Activated CD4-positive, alpha-beta T cell treated with anti-CD3 and anti-CD28 coated beads, Interleukin-2, amount 50 U/mL, for 1 hour (primary cell): ENCODE measurements at regions not wholly inside any gene's neighbourhood (a gene's known extent, or its start where the extent isn't known, plus 50 kb on each side); places are given as distances from the start of the nearest gene placed in this dataset.

ENCODE experiments used
- DNase-seq: peaks from one replicate; pipeline ENCODE4 v3.0.0-alpha.2; 2020

GRCh38 chr1:5394111-5394510, 598.1 kb downstream of the NPHP4 start:
- no peak for DNase-seq

GRCh38 chr1:5393603-5394002, 598.6 kb downstream of the NPHP4 start:
- DNase-seq, result no peak

- DNase-seq, result no peak
Observed at GRCh38 chr1:5393146-5393545, 599.1 kb downstream of the NPHP4 start.

GRCh38 chr1:5391725-5392124, 600.5 kb downstream of the NPHP4 start:
- DNase-seq, result no peak

- no peak for DNase-seq
Observed at GRCh38 chr1:5390504-5390903, 601.7 kb downstream of the NPHP4 start.

GRCh38 chr1:5389101-5389885, 602.9 kb downstream of the NPHP4 start:
- no peak for DNase-seq

GRCh38 chr1:5388622-5389021, 603.6 kb downstream of the NPHP4 start:
- no peak for DNase-seq

GRCh38 chr1:5386371-5386770, 605.9 kb downstream of the NPHP4 start:
- DNase-seq, result no peak

- DNase-seq, result no peak
Observed at GRCh38 chr1:5385956-5386355, 606.3 kb downstream of the NPHP4 start.

- DNase-seq, result no peak
Observed at GRCh38 chr1:5385096-5385799, 607.0 kb downstream of the NPHP4 start.

GRCh38 chr1:5381491-5381890, 610.7 kb downstream of the NPHP4 start:
- no peak for DNase-seq

- no peak for DNase-seq
Observed at GRCh38 chr1:5379176-5379759, 613.0 kb downstream of the NPHP4 start.

GRCh38 chr1:5376538-5377247, 615.5 kb downstream of the NPHP4 start:
- no peak for DNase-seq

- DNase-seq, result no peak
Observed at GRCh38 chr1:5375481-5375880, 616.7 kb downstream of the NPHP4 start.

- no peak for DNase-seq
Observed at GRCh38 chr1:5374192-5374591, 618.0 kb downstream of the NPHP4 start.

GRCh38 chr1:5373281-5373680, 618.9 kb downstream of the NPHP4 start:
- DNase-seq, result no peak

- DNase-seq, result no peak
Observed at GRCh38 chr1:5371270-5371669, 621.0 kb downstream of the NPHP4 start.

- no peak for DNase-seq
Observed at GRCh38 chr1:5370311-5370710, 621.9 kb downstream of the NPHP4 start.

GRCh38 chr1:5369223-5369622, 623.0 kb downstream of the NPHP4 start:
- DNase-seq, result no peak

GRCh38 chr1:5368201-5368600, 624.0 kb downstream of the NPHP4 start:
- no peak for DNase-seq

- DNase-seq, result no peak
Observed at GRCh38 chr1:5367306-5367705, 624.9 kb downstream of the NPHP4 start.

- no peak for DNase-seq
Observed at GRCh38 chr1:5365751-5366150, 626.5 kb downstream of the NPHP4 start.

- DNase-seq, result no peak
Observed at GRCh38 chr1:5364591-5364990, 627.6 kb downstream of the NPHP4 start.

GRCh38 chr1:5354681-5355080, 637.5 kb downstream of the NPHP4 start:
- DNase-seq, result no peak
